OCI-LY7 (cell line): ENCODE measurements at regions not wholly inside any gene's neighbourhood (a gene's known extent, or its start where the extent isn't known, plus 50 kb on each side); places are given as distances from the start of the nearest gene placed in this dataset.

Experiments
- BruUV-seq: library from RNA; stranded (reverse); fragments of 400-500 nt; replicated peaks from 2 replicates; lab custom pipeline; 2021; lab: Mats Ljungman, UMichigan
- CTCF ChIA-PET: fragments of 300-600 bp; sonication (Branson Sonifier 250); formaldehyde crosslinking; loops from one replicate; lab custom pipeline; 2022; ENCODE audit warnings: antibody characterized with exemption; ENCODE audit not compliant: unreplicated experiment; lab: Charles Lee
- POLR2A ChIA-PET: fragments of 300-600 bp; sonication (Branson Sonifier 250); formaldehyde crosslinking; loops from one replicate; lab custom pipeline; 2022; ENCODE audit warnings: antibody characterized with exemption; lab: Charles Lee
- DNase-seq: peaks from one replicate; pipeline ENCODE4 v3.0.0-alpha.2; 2015; ENCODE audit warnings: low spot score
- H2AFZ ChIP-seq: fragments of 200-600 bp; sonication (generic), shearing (Covaris generic); 2 replicates; pipeline ENCODE4 v1.6.1; 2014; ENCODE audit warnings: mild to moderate bottlenecking, antibody characterized with exemption, low read length, moderate library complexity
- H3K27ac ChIP-seq: fragments of 200-600 bp; sonication (generic); 2 replicates; pipeline ENCODE4 v1.5.1; 2014; ENCODE audit warnings: mixed run types, low read depth, mild to moderate bottlenecking, moderate library complexity, low read length, inconsistent platforms; ENCODE audit not compliant: poor library complexity, severe bottlenecking
- H3K36me3 ChIP-seq: fragments of 200-600 bp; sonication (generic); 2 replicates; pipeline ENCODE4 v1.6.1; 2014; ENCODE audit warnings: mild to moderate bottlenecking, antibody characterized with exemption, low read length, moderate library complexity, mixed read lengths; ENCODE audit not compliant: insufficient read depth
- H3K4me1 ChIP-seq: fragments of 200-600 bp; sonication (generic); 2 replicates; pipeline ENCODE4 v1.5.1; 2014; ENCODE audit warnings: mild to moderate bottlenecking, low read length; ENCODE audit not compliant: insufficient read depth, poor library complexity, severe bottlenecking
- H3K4me2 ChIP-seq: fragments of 200-600 bp; sonication (generic); 2 replicates; pipeline ENCODE4 v1.6.1; 2014; ENCODE audit warnings: mild to moderate bottlenecking, low read length
- H3K4me3 ChIP-seq: fragments of 200-600 bp; sonication (generic); 2 replicates; pipeline ENCODE4 v1.5.1; 2014; ENCODE audit warnings: mild to moderate bottlenecking, low read depth, low read length; ENCODE audit not compliant: poor library complexity, severe bottlenecking
- H3K79me2 ChIP-seq: fragments of 200-600 bp; sonication (generic); 2 replicates; pipeline ENCODE4 v1.6.1; 2016; ENCODE audit warnings: low read depth, mild to moderate bottlenecking, low read length, moderate library complexity, mixed read lengths; ENCODE audit not compliant: insufficient read depth
- H3K9me2 ChIP-seq: fragments of 200-600 bp; sonication (generic); 2 replicates; pipeline ENCODE4 v1.6.1; 2016; ENCODE audit warnings: mild to moderate bottlenecking, low read length, mixed read lengths; ENCODE audit not compliant: insufficient read depth
- H3K9me3 ChIP-seq: fragments of 200-600 bp; sonication (generic); 2 replicates; pipeline ENCODE4 v1.6.1; 2014; ENCODE audit warnings: mild to moderate bottlenecking, mixed run types, low read length, mixed read lengths
- H4K20me1 ChIP-seq: fragments of 200-600 bp; sonication (generic); 2 replicates; pipeline ENCODE4 v1.6.1; 2014; ENCODE audit warnings: mild to moderate bottlenecking, antibody characterized with exemption, low read length, moderate library complexity, mixed read lengths; ENCODE audit not compliant: insufficient read depth
- CTCF ChIP-seq: fragments of 200-600 bp; sonication (generic); conservative IDR thresholded peaks from 2 replicates; pipeline ENCODE4 v1.5.1; 2014; ENCODE audit warnings: mild to moderate bottlenecking, antibody characterized with exemption, low read length, moderate library complexity, mixed read lengths
- EZH2phosphoT487 ChIP-seq: fragments of 200-600 bp; sonication (generic); IDR thresholded peaks from 2 replicates; pipeline ENCODE4 v1.6.1; 2018; ENCODE audit warnings: low read depth, borderline replicate concordance, mild to moderate bottlenecking, mixed run types, antibody characterized with exemption, low read length, moderate library complexity, mixed read lengths
- intact Hi-C: fragments of 100-400 bp; cut with micrococcal nuclease; formaldehyde crosslinking; loops from one replicate; pipeline ENCODE4 v1.10.0; 2022; ENCODE audit not compliant: unreplicated experiment

DNA sequence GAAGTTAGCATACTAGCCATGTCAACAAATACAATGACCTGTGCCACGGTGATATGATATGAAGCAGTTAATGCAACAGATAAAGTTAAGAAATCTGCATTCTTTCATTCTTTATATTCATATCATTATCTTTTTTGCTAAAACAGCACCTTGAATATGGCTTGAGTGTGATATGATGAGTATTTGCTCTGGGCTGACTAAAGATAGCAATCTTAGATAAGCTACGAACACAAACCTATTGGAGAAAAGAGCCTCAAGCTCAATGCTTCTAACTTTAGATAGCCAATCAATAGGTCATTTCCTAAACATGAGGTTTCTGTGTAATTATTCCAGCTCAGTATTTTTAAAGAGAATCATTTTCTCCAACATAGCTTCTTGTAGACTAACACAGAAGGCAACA lies 61.7 kb downstream of the NR2F1 start:
- H3K4me3 ChIP-seq, result no peak overlapping the region
- H2AFZ ChIP-seq, result no peak overlapping the region
- POLR2A ChIA-PET, result no interaction called here
- TF ChIP-seq EZH2phosphoT487, result no peak
- TF ChIP-seq CTCF, result no peak
- H3K9me3 ChIP-seq, result no peaks in the 10 kb centered on the region
- H3K4me1 ChIP-seq, result peaks cover under 1% of the 10 kb centered on the region
- BruUV-seq, result no TSS peak
- no peaks in the 10 kb centered on the region for H3K79me2 ChIP-seq
- intact Hi-C loops, result no loop called here
- no peaks in the 10 kb centered on the region for H4K20me1 ChIP-seq
- no peak overlapping the region for H3K27ac ChIP-seq
- no peaks in the 10 kb centered on the region for H3K9me2 ChIP-seq
- H3K36me3 ChIP-seq, result no peaks in the 10 kb centered on the region
- CTCF ChIA-PET, result no interaction called here
- DNase-seq, result no peak
- no peak overlapping the region for H3K4me2 ChIP-seq
